Coronary artery (tissue), 2 donors: ENCODE measurements at regions not wholly inside any gene's neighbourhood (a gene's known extent, or its start where the extent isn't known, plus 50 kb on each side); places are given as distances from the start of the nearest gene placed in this dataset.

Experiments used
- DNase-seq: peaks from one replicate; pipeline ENCODE4 v3.0.0-alpha.2; 2017; ENCODE audit warnings: low spot score
- H3K27ac ChIP-seq, 2 donors: fragments of 200-600 bp; sonication (generic); one replicate each; pipeline ENCODE4 v1.5.1; 2016 to 2019
- H3K4me3 ChIP-seq: fragments of 200-600 bp; sonication (generic); 2 replicates; pipeline ENCODE4 v1.5.1; 2016; ENCODE audit warnings: mild to moderate bottlenecking, moderate library complexity
- TF ChIP-seq, protein P1 (sequence below): fragments of 200-600 bp; sonication (generic); IDR thresholded peaks from one replicate; pipeline ENCODE4 v1.5.1; 2019; ENCODE audit warnings: antibody characterized with exemption

DNA sequence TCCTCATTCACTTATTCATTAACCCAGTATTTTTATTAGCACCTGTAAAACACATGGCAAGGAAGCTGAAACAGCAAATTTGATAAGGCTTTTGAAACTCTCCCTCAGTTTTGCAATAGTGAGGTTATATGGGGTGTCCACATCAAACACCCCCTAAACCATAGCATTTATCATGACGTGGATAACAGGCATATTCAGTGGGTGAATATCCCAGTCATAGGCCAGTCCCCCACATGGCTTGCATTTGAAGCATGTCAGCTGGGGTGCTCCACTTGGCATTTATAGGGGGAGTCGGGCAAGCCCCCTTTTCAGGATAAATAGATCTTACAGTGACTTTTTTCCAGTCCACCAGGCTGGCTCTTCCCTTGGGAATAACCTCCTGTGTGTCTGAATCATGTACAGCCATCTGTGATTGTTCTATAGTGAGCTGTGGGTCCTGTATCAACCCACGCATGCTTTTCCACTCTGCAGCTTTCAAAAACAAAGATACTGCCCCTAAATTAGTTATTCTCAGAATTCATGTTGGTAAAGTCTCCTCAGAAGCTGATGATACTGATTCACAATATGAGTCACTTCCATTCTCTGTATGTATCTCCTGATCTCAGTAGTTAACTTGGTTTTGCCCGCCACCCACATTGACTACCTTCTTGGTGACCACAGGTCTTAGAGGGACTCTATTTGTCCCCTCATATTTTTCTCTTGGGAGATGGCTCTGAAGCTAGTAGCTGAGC, 84.4 kb upstream of the SPIN1 start:
- no peak overlapping the region for H3K4me3 ChIP-seq
- no peak for DNase-seq
- TF ChIP-seq, protein P1, sequence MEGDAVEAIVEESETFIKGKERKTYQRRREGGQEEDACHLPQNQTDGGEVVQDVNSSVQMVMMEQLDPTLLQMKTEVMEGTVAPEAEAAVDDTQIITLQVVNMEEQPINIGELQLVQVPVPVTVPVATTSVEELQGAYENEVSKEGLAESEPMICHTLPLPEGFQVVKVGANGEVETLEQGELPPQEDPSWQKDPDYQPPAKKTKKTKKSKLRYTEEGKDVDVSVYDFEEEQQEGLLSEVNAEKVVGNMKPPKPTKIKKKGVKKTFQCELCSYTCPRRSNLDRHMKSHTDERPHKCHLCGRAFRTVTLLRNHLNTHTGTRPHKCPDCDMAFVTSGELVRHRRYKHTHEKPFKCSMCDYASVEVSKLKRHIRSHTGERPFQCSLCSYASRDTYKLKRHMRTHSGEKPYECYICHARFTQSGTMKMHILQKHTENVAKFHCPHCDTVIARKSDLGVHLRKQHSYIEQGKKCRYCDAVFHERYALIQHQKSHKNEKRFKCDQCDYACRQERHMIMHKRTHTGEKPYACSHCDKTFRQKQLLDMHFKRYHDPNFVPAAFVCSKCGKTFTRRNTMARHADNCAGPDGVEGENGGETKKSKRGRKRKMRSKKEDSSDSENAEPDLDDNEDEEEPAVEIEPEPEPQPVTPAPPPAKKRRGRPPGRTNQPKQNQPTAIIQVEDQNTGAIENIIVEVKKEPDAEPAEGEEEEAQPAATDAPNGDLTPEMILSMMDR = no peak
- no peak overlapping the region for H3K27ac ChIP-seq

GRCh38 chr9:88302579-88303324, 85.5 kb upstream of the SPIN1 start:
- TF ChIP-seq, protein P1 = no peak
- no peak overlapping the region for H3K4me3 ChIP-seq
- no peak overlapping the region for H3K27ac ChIP-seq
- no peak for DNase-seq

GRCh38 chr9:88300556-88300955, 87.7 kb upstream of the SPIN1 start:
- TF ChIP-seq, protein P1 = no peak
- DNase-seq = no peak
- Histone ChIP-seq H3K4me3 (no peak overlapping the region), H3K27ac (no peak overlapping the region)

DNA sequence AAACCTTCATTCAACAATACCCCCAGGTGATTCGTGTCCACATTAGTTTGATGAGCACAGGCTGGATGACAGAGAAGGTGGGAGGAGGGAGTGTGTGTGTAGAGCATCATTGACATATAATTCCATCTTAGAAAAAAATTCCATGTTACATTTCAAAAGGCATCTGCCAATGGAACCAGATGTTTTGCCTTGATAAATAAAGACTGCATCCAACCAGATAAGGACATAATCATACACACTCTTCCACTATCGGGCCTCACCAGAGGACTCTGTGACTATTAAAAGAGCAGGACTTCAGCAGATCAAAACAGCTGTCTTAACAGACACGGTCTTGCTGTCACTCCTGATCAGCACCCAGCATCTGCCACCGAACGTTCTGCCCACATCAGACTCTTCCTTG, 96.4 kb upstream of the SPIN1 start:
- TF ChIP-seq, protein P1 = no peak
- Histone ChIP-seq H3K27ac (no peak overlapping the region), H3K4me3 (no peak overlapping the region)
- DNase-seq = no peak

DNA sequence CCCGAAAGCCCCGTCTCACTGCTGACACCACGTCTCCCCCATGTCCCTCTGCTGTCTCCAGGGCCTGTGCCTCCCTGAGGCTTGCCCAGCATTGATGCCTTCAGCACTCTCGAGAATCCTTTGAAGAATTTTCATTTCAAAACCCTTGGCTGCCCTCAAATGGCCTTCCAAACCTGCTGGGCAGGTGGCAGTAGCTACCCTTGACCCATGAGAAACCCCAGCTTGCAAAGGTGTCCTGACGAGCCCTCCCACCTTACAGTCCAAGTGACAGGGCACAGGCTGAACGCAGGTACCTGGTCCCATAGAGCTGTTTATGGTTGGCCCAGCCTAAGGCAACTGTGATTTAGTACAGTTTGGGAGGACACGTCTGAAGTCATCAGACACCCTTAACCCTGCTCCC, 97.2 kb upstream of the SPIN1 start:
- no peak overlapping the region for H3K27ac ChIP-seq
- DNase-seq = no peak
- no peak overlapping the region for H3K4me3 ChIP-seq
- TF ChIP-seq, protein P1 = no peak

DNA sequence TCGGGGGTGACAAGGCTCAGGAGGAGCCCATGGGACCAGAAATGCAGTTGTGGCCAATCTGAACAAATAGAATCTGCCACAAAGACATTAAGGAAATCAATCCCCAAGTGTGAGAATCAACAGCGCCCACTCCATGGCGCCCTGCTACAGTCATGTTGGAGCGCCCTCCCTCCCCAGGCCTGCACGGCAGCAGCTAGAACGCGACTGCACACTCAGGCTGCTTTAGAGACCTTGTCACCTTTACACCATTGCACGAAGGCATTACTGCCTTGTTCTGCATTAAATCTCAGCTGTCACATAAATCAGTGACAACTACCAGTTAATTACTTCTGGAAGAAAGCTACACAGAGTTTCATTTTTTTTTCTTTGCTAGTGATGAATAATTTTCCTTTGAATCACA, 98.7 kb upstream of the SPIN1 start:
- Histone ChIP-seq H3K27ac (no peak overlapping the region), H3K4me3 (no peak overlapping the region)
- TF ChIP-seq, protein P1 = no peak
- DNase-seq = no peak

GRCh38 chr9:88287972-88288371, 100.3 kb upstream of the SPIN1 start:
- TF ChIP-seq, protein P1 = no peak
- H3K4me3 ChIP-seq = no peak overlapping the region
- no peak overlapping the region for H3K27ac ChIP-seq
- no peak for DNase-seq
